GM12878 (cell line): ENCODE measurements at regions not wholly inside any gene's neighbourhood (a gene's known extent, or its start where the extent isn't known, plus 50 kb on each side); places are given as distances from the start of the nearest gene placed in this dataset.

Experiments used
- ATAC-seq: fragments of 200-7000 bp; cut with Tn5 transposase; 3 replicates; pipeline ENCODE4 v1.9.1; 2020; ENCODE audit warnings: mild to moderate bottlenecking, moderate library complexity
- BruUV-seq: library from RNA; stranded (reverse); fragments of 400-500 nt; replicated peaks from 2 replicates; lab custom pipeline; 2021; lab: Mats Ljungman, UMichigan
- CTCF ChIA-PET: fragments of 300-600 bp; sonication (Branson Sonifier 250); formaldehyde crosslinking; extraction: SDS; loops from one replicate; lab custom pipeline; 2021; ENCODE audit warnings: inconsistent platforms; lab: Yijun Ruan, JAX
- POLR2A ChIA-PET: fragments of 350-600 bp; formaldehyde crosslinking; extraction: SDS; loops from one replicate; lab custom pipeline; 2021; ENCODE audit warnings: inconsistent platforms; lab: Charles Lee
- RAD21 ChIA-PET: fragments of 300-600 bp; sonication (Branson Sonifier 250); formaldehyde crosslinking; loops from one replicate; lab custom pipeline; 2023; ENCODE audit warnings: antibody characterized with exemption; ENCODE audit not compliant: unreplicated experiment; lab: Charles Lee
- SMC1A ChIA-PET: fragments of 300-600 bp; sonication (Branson Sonifier 250); formaldehyde crosslinking; loops from one replicate; lab custom pipeline; 2023; ENCODE audit not compliant: unreplicated experiment, uncharacterized antibody; lab: Charles Lee
- DNase-seq: peaks from one replicate; pipeline ENCODE4 v3.0.0-alpha.2; 2011; ENCODE audit warnings: low read depth, low spot score
- FAIRE-seq: peaks from 3 replicates; lab custom pipeline; 2011; peaks lifted over from hg19 to GRCh38; lab: Jason Lieb, UNC
- H2AFZ ChIP-seq: 2 replicates; pipeline ENCODE4 v1.6.0; 2011; ENCODE audit warnings: low read depth, low read length, control low read depth; ENCODE audit not compliant: control insufficient read depth
- H3K27ac ChIP-seq: 2 replicates; pipeline ENCODE4 v1.5.1; 2011; ENCODE audit warnings: control low read depth; ENCODE audit not compliant: control insufficient read depth, insufficient read depth
- H3K27me3 ChIP-seq, 2 experiments: replicated peaks in 1 of 2; 2 replicates each; pipeline versions ENCODE4 v1.6.0 to v1.6.1; 2011; ENCODE audit warnings: low read length in 1 of 2; ENCODE audit not compliant: control insufficient read depth in 2 of 2, insufficient read depth in 2 of 2
- H3K36me3 ChIP-seq, 2 experiments: 2 replicates each; pipeline ENCODE4 v1.5.1; 2011; ENCODE audit warnings: low read length in 1 of 2; ENCODE audit not compliant: control insufficient read depth in 2 of 2, insufficient read depth in 2 of 2
- H3K4me1 ChIP-seq: 2 replicates; pipeline ENCODE4 v1.6.1; 2011; ENCODE audit warnings: mild to moderate bottlenecking, low read length, moderate library complexity, mixed read lengths; ENCODE audit not compliant: control insufficient read depth, insufficient read depth
- H3K4me2 ChIP-seq: 2 replicates; pipeline ENCODE4 v1.6.0; 2011; ENCODE audit warnings: control low read depth; ENCODE audit not compliant: control insufficient read depth, insufficient read depth
- H3K4me3 ChIP-seq: fragments of 200-600 bp; sonication (generic); 2 replicates; pipeline ENCODE4 v1.5.1; 2016
- H3K79me2 ChIP-seq: 2 replicates; pipeline ENCODE4 v1.6.0; 2011; ENCODE audit warnings: low read length; ENCODE audit not compliant: control insufficient read depth, insufficient read depth
- H3K9ac ChIP-seq: 2 replicates; pipeline ENCODE4 v1.8.0; 2011; ENCODE audit warnings: low read length, control low read depth, mixed read lengths; ENCODE audit not compliant: control insufficient read depth, insufficient read depth
- H3K9me3 ChIP-seq: replicated peaks from 3 replicates; pipeline ENCODE4 v1.5.1; 2011; ENCODE audit warnings: mild to moderate bottlenecking, low read length; ENCODE audit not compliant: control insufficient read depth, insufficient read depth
- H4K20me1 ChIP-seq: 2 replicates; pipeline ENCODE4 v1.6.0; 2011; ENCODE audit not compliant: control insufficient read depth, insufficient read depth
- ATF7 ChIP-seq: fragments of 450-650 bp; IDR thresholded peaks from 2 replicates; pipeline ENCODE4 v1.6.1; 2016; ENCODE audit warnings: low read depth, mild to moderate bottlenecking
- BACH1 ChIP-seq: fragments of 450-650 bp; IDR thresholded peaks from 2 replicates; pipeline ENCODE4 v1.6.1; 2017; ENCODE audit warnings: mild to moderate bottlenecking, borderline replicate concordance
- EZH2 ChIP-seq: IDR thresholded peaks from 2 replicates; pipeline ENCODE4 v1.6.1; 2012; ENCODE audit warnings: low read depth, mild to moderate bottlenecking, control low read depth, inconsistent platforms, low read length, borderline replicate concordance; ENCODE audit not compliant: control insufficient read depth
- NR2F1 ChIP-seq: fragments of 450-650 bp; conservative IDR thresholded peaks from 2 replicates; pipeline ENCODE4 v1.6.1; 2017; ENCODE audit warnings: mild to moderate bottlenecking
- SIN3A ChIP-seq: IDR thresholded peaks from 2 replicates; pipeline ENCODE4 v1.6.1; 2012; ENCODE audit warnings: low read depth, low read length, improper control_type of control experiment
- SMARCA5 ChIP-seq: fragments of 450-650 bp; IDR thresholded peaks from 2 replicates; pipeline ENCODE4 v1.6.1; 2017; ENCODE audit warnings: mild to moderate bottlenecking
- SMC3 ChIP-seq: IDR thresholded peaks from 2 replicates; pipeline ENCODE4 v1.6.1; 2011; ENCODE audit warnings: low read length, improper control_type of control experiment, borderline replicate concordance
- TCF12 ChIP-seq: IDR thresholded peaks from 2 replicates; pipeline ENCODE4 v1.6.1; 2011; ENCODE audit warnings: low read depth, mild to moderate bottlenecking, low read length
- YBX1 ChIP-seq: fragments of 450-650 bp; IDR thresholded peaks from 2 replicates; pipeline ENCODE4 v1.6.1; 2016; ENCODE audit warnings: antibody characterized with exemption
- WGBS: methylation state at CpG from one replicate; pipeline ENCODE4 v1.1.6; 2016; ENCODE audit warnings: low lambda C conversion rate; ENCODE audit not compliant: insufficient replicate concordance, insufficient coverage; ENCODE audit errors: missing lambda C conversion rate; 5-methylcytosine and 5-hydroxymethylcytosine counted together
- in situ Hi-C: fragments of 300-500 bp; cut with MboI; formaldehyde crosslinking; loops from 9 replicates; pipeline ENCODE4 v1.14.3; 2018; ENCODE audit warnings: mixed read lengths
- intact Hi-C: fragments of 100-400 bp; cut with micrococcal nuclease; formaldehyde crosslinking; loops from one replicate; pipeline ENCODE4 v1.14.2; 2022; ENCODE audit not compliant: unreplicated experiment
- TF ChIP-seq, protein P1 (sequence below): fragments of 450-650 bp; IDR thresholded peaks from 2 replicates; pipeline ENCODE4 v1.6.1; 2018; ENCODE audit warnings: borderline replicate concordance, mild to moderate bottlenecking; ENCODE audit not compliant: partially characterized antibody
- TF ChIP-seq, protein P2 (sequence below): IDR thresholded peaks from 2 replicates; pipeline ENCODE4 v1.6.1; 2012; ENCODE audit warnings: low read depth, low read length, improper control_type of control experiment
- TF ChIP-seq, protein P3 (sequence below): fragments of 450-650 bp; IDR thresholded peaks from 2 replicates; pipeline ENCODE4 v1.6.1; 2017; ENCODE audit warnings: borderline replicate concordance
- TF ChIP-seq, protein P4 (sequence below): fragments of 450-650 bp; formaldehyde crosslinking; IDR thresholded peaks from 2 replicates; pipeline ENCODE4 v1.5.0; 2022; ENCODE audit warnings: mild to moderate bottlenecking, missing genetic modification characterization

DNA sequence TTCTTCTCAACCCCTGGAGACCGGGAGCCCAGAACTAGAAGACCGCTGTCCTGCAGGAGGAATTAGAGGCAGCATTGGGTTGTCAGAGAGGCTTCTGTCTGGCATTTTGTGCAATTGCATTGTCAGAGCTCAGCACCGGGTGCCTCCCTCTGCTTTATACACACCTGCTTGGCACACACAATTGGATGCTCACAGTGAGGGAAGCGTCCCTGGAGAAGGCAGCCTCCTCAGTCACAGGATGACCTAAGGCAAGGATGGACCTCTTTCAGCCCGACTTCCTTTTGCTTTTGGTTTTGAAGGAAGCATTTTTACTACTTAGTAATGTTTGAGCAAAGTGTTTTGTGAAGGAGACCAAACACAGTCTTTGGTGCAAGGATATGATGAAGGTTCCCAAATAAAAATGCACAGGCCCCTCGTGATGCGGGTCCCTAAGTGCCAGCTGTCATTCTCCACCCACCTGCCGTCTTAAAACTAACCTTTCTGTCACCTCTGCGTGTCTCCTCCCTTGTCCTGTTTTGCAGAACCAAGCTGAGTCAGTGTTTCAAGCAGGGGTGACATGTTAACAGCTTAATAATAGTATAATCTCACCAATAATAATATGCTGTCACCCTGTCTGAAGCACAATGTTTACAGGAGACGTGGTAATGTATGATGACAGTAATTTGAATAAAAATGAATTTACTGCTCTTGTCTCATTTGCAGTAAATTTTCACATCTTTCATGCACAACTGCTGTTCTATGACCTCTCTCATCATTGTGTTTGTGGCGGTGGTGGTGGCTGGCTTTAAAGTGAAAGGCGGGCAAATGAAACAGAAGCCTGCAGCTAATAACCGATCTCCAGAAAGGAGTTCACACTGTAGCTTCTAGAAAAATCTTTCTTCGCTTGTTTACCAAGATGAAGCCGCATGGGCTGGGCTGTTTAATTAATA lies 430.2 kb upstream of the MKI67 start (continued):
- TF ChIP-seq, protein P1, sequence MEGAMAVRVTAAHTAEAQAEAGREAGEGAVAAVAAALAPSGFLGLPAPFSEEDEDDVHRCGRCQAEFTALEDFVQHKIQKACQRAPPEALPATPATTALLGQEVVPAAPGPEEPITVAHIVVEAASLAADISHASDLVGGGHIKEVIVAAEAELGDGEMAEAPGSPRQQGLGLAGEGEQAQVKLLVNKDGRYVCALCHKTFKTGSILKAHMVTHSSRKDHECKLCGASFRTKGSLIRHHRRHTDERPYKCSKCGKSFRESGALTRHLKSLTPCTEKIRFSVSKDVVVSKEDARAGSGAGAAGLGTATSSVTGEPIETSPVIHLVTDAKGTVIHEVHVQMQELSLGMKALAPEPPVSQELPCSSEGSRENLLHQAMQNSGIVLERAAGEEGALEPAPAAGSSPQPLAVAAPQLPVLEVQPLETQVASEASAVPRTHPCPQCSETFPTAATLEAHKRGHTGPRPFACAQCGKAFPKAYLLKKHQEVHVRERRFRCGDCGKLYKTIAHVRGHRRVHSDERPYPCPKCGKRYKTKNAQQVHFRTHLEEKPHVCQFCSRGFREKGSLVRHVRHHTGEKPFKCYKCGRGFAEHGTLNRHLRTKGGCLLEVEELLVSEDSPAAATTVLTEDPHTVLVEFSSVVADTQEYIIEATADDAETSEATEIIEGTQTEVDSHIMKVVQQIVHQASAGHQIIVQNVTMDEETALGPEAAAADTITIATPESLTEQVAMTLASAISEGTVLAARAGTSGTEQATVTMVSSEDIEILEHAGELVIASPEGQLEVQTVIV, result no peak
- TF ChIP-seq YBX1 (no peak), EZH2 (no peak)

DNA sequence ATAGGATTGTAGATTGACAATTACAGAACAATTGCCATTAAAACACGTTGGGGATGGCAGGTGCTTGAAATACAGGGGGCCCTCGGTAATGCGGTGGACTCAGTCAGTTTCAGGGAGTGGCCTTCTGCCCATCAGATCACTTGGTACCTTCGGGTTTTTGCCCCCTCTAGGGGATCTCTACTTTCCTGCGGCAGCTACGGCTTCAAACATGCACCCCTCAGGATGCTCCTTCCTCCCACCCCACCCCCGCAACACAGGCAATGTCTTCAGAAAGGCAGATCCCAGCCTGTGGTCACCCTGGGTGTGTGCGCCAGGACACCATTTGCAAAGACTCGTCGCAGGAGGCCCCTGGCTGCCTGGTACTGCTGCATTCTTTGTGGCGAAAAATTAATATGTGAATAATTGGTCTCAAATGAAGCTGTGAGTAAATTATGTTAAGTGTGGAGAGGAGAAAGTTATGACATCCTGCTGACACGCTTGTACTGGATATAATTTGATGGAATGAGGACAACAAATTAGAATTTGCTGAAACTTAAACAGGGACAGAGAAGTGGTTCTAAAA lies 431.0 kb upstream of the MKI67 start:
- H3K4me2 ChIP-seq, result no peak overlapping the region
- no peak for FAIRE-seq
- DNase-seq, result no peak
- no peak overlapping the region for H3K4me3 ChIP-seq
- no peaks in the 10 kb centered on the region for H4K20me1 ChIP-seq
- no peaks in the 10 kb centered on the region for H3K9me3 ChIP-seq
- ChIA-PET RAD21 (no interaction called here), CTCF (no interaction called here), SMC1A (interaction anchor here (1.6 kb wide), 1 partner anchor 14 kb away, joined by 3 read pairs; no protein-coding TSS in a partner anchor), POLR2A (no interaction called here)
- H2AFZ ChIP-seq, result no peak overlapping the region
- intact Hi-C loops (no loop called here), in situ Hi-C loops (no loop called here)
- ATAC-seq, result no peak
- no peaks in the 10 kb centered on the region for H3K36me3 ChIP-seq
- H3K9ac ChIP-seq, result no peak overlapping the region
- 43% methylated on average over 12 of the region's 12 CpGs for WGBS
- H3K4me1 ChIP-seq, result no peaks in the 10 kb centered on the region
- BruUV-seq, result no TSS peak
- no peaks in the 10 kb centered on the region for H3K79me2 ChIP-seq
- no peak overlapping the region for H3K27ac ChIP-seq
- no peaks in the 10 kb centered on the region for H3K27me3 ChIP-seq
- TF ChIP-seq SMC3 (no peak), TCF12 (no peak), ATF7 (no peak), SMARCA5 (no peak), SIN3A (no peak), BACH1 (no peak), NR2F1 (no peak)
- TF ChIP-seq, protein P2, sequence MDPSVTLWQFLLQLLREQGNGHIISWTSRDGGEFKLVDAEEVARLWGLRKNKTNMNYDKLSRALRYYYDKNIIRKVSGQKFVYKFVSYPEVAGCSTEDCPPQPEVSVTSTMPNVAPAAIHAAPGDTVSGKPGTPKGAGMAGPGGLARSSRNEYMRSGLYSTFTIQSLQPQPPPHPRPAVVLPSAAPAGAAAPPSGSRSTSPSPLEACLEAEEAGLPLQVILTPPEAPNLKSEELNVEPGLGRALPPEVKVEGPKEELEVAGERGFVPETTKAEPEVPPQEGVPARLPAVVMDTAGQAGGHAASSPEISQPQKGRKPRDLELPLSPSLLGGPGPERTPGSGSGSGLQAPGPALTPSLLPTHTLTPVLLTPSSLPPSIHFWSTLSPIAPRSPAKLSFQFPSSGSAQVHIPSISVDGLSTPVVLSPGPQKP, result no peak
- TF ChIP-seq, protein P3, sequence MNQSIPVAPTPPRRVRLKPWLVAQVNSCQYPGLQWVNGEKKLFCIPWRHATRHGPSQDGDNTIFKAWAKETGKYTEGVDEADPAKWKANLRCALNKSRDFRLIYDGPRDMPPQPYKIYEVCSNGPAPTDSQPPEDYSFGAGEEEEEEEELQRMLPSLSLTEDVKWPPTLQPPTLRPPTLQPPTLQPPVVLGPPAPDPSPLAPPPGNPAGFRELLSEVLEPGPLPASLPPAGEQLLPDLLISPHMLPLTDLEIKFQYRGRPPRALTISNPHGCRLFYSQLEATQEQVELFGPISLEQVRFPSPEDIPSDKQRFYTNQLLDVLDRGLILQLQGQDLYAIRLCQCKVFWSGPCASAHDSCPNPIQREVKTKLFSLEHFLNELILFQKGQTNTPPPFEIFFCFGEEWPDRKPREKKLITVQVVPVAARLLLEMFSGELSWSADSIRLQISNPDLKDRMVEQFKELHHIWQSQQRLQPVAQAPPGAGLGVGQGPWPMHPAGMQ, result no peak
- TF ChIP-seq, protein P4, sequence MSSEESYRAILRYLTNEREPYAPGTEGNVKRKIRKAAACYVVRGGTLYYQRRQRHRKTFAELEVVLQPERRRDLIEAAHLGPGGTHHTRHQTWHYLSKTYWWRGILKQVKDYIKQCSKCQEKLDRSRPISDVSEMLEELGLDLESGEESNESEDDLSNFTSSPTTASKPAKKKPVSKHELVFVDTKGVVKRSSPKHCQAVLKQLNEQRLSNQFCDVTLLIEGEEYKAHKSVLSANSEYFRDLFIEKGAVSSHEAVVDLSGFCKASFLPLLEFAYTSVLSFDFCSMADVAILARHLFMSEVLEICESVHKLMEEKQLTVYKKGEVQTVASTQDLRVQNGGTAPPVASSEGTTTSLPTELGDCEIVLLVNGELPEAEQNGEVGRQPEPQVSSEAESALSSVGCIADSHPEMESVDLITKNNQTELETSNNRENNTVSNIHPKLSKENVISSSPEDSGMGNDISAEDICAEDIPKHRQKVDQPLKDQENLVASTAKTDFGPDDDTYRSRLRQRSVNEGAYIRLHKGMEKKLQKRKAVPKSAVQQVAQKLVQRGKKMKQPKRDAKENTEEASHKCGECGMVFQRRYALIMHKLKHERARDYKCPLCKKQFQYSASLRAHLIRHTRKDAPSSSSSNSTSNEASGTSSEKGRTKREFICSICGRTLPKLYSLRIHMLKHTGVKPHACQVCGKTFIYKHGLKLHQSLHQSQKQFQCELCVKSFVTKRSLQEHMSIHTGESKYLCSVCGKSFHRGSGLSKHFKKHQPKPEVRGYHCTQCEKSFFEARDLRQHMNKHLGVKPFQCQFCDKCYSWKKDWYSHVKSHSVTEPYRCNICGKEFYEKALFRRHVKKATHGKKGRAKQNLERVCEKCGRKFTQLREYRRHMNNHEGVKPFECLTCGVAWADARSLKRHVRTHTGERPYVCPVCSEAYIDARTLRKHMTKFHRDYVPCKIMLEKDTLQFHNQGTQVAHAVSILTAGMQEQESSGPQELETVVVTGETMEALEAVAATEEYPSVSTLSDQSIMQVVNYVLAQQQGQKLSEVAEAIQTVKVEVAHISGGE (CRISPR knock-in tag), result no peak
